HEK293T (cell line): ENCODE measurements at regions not wholly inside any gene's neighbourhood (a gene's known extent, or its start where the extent isn't known, plus 50 kb on each side); places are given as distances from the start of the nearest gene placed in this dataset.

Experiments
- ARNT ChIP-seq: fragments of 450-650 bp; IDR thresholded peaks from 2 replicates; pipeline ENCODE4 v1.6.1; 2017; ENCODE audit warnings: mild to moderate bottlenecking
- BHLHE40 ChIP-seq: fragments of 450-650 bp; IDR thresholded peaks from 2 replicates; pipeline ENCODE4 v1.6.1; 2016; ENCODE audit warnings: mild to moderate bottlenecking, moderate library complexity, borderline replicate concordance
- CTBP1 ChIP-seq: fragments of 450-650 bp; IDR thresholded peaks from 2 replicates; pipeline ENCODE4 v1.6.1; 2016; ENCODE audit warnings: borderline replicate concordance
- ELF4 ChIP-seq: fragments of 450-650 bp; IDR thresholded peaks from 2 replicates; pipeline ENCODE4 v1.6.1; 2017; ENCODE audit warnings: antibody characterized with exemption
- FOXM1 ChIP-seq: fragments of 450-650 bp; IDR thresholded peaks from 2 replicates; pipeline ENCODE4 v1.6.1; 2017; ENCODE audit warnings: mild to moderate bottlenecking, borderline replicate concordance
- HDGF ChIP-seq: fragments of 450-650 bp; IDR thresholded peaks from 2 replicates; pipeline ENCODE4 v1.6.1; 2017; ENCODE audit warnings: antibody characterized with exemption, borderline replicate concordance
- L3MBTL2 ChIP-seq: fragments of 450-650 bp; conservative IDR thresholded peaks from 2 replicates; pipeline ENCODE4 v1.6.1; 2016; ENCODE audit warnings: mild to moderate bottlenecking
- LEF1 ChIP-seq: fragments of 450-650 bp; IDR thresholded peaks from 2 replicates; pipeline ENCODE4 v1.6.1; 2017; ENCODE audit warnings: mild to moderate bottlenecking, borderline replicate concordance
- PKNOX1 ChIP-seq: fragments of 450-650 bp; IDR thresholded peaks from 2 replicates; pipeline ENCODE4 v1.6.1; 2016
- SP1 ChIP-seq: fragments of 450-650 bp; IDR thresholded peaks from 2 replicates; pipeline ENCODE4 v1.6.1; 2017
- TARDBP ChIP-seq: fragments of 450-650 bp; IDR thresholded peaks from 2 replicates; pipeline ENCODE4 v1.6.1; 2016
- ZNF384 ChIP-seq: fragments of 450-650 bp; IDR thresholded peaks from 2 replicates; pipeline ENCODE4 v1.6.1; 2016

GRCh38 chr2:106322281-106322680 is 128.2 kb upstream of the UXS1 start:
- no peak for TF ChIP-seq TARDBP
- no peak for TF ChIP-seq ZNF384
- TF ChIP-seq ARNT, result no peak
- no peak for TF ChIP-seq L3MBTL2
- no peak for TF ChIP-seq SP1
- TF ChIP-seq HDGF, result no peak
- no peak for TF ChIP-seq LEF1
- no peak for TF ChIP-seq FOXM1
- no peak for TF ChIP-seq ELF4
- TF ChIP-seq BHLHE40, result no peak
- no peak for TF ChIP-seq PKNOX1
- TF ChIP-seq CTBP1, result no peak
